K562 (cell line): ENCODE measurements at regions not wholly inside any gene's neighbourhood (a gene's known extent, or its start where the extent isn't known, plus 50 kb on each side); places are given as distances from the start of the nearest gene placed in this dataset.

Source experiments
- ATAC-seq: fragments of 200-7000 bp; cut with Tn5 transposase; 3 replicates; pipeline ENCODE4 v1.9.1; 2020; ENCODE audit warnings: moderate library complexity
- BruUV-seq: library from RNA; stranded (reverse); fragments of 400-500 nt; replicated peaks from 2 replicates; lab custom pipeline; 2021; lab: Mats Ljungman, UMichigan
- CTCF ChIA-PET: fragments of 300-600 bp; formaldehyde crosslinking; extraction: SDS; loops from one replicate; lab custom pipeline; 2021; ENCODE audit warnings: low intra/inter-chr PET ratio; lab: Yijun Ruan, JAX
- POLR2A ChIA-PET: fragments of 300-600, 350-650 bp; sonication (Branson Sonifier 250); formaldehyde crosslinking; extraction: SDS; loops from one replicate; lab custom pipeline; 2021; ENCODE audit warnings: antibody characterized with exemption, inconsistent platforms; lab: Yijun Ruan, JAX
- DNase-seq, 4 experiments: peaks; one replicate each; pipeline versions ENCODE4 v3.0.0 to v3.0.0-alpha.2; 2011 to 2018; ENCODE audit warnings: low spot score in 3 of 4, mixed read lengths in 3 of 4; ENCODE audit errors: extremely low read depth in 1 of 4
- FAIRE-seq: peaks from 2 replicates; lab custom pipeline; 2011; peaks lifted over from hg19 to GRCh38; lab: Jason Lieb, UNC
- H2AFZ ChIP-seq: 2 replicates; pipeline ENCODE4 v1.6.0; 2011; ENCODE audit warnings: low read depth, low read length, control low read depth, inconsistent platforms
- H3K27ac ChIP-seq: fragments of 200-600 bp; 3 replicates; pipeline ENCODE4 v1.8.0; 2011; ENCODE audit warnings: low read depth, mild to moderate bottlenecking, control low read depth, inconsistent platforms, low read length, moderate library complexity, mixed read lengths; ENCODE audit errors: extremely low read depth
- H3K27me3 ChIP-seq, 2 experiments: fragments of 300-600 bp in 1 of 2; 2 replicates in 1 of 2; 3 replicates in 1 of 2; pipeline versions ENCODE4 v1.6.0 to v1.8.0; 2011; ENCODE audit warnings: inconsistent platforms in 2 of 2, low read length in 2 of 2, mild to moderate bottlenecking in 1 of 2, mixed read lengths in 1 of 2, moderate library complexity in 1 of 2; ENCODE audit not compliant: control insufficient read depth in 2 of 2, insufficient read depth in 2 of 2
- H3K36me3 ChIP-seq: fragments of 300-600 bp; 3 replicates; pipeline ENCODE4 v1.8.0; 2011; ENCODE audit warnings: mild to moderate bottlenecking, low read length, inconsistent platforms; ENCODE audit not compliant: control insufficient read depth, insufficient read depth
- H3K4me1 ChIP-seq, 2 experiments: fragments of 200-600 bp in 1 of 2; replicated peaks in 1 of 2; 2 replicates in 1 of 2; 3 replicates in 1 of 2; pipeline versions ENCODE4 v1.5.1 to v1.8.0; 2011; ENCODE audit warnings: inconsistent platforms in 2 of 2, low read length in 2 of 2, mild to moderate bottlenecking in 1 of 2, mixed read lengths in 1 of 2, moderate library complexity in 1 of 2; ENCODE audit not compliant: control insufficient read depth in 2 of 2, insufficient read depth in 2 of 2
- H3K4me2 ChIP-seq: 2 replicates; pipeline ENCODE4 v1.6.1; 2011; ENCODE audit warnings: low read length, control low read depth, inconsistent platforms, mixed read lengths; ENCODE audit not compliant: insufficient read depth
- H3K4me3 ChIP-seq: fragments of 200-600 bp; sonication (generic), shearing (Covaris generic); 2 replicates; pipeline ENCODE4 v1.5.1; 2016; ENCODE audit warnings: control low read depth, inconsistent platforms
- H3K79me2 ChIP-seq: fragments of 200-600 bp; 3 replicates; pipeline ENCODE4 v1.8.0; 2011; ENCODE audit warnings: low read length, inconsistent platforms; ENCODE audit not compliant: control insufficient read depth, insufficient read depth
- H3K9ac ChIP-seq, 2 experiments: 2 replicates each; pipeline versions ENCODE4 v1.6.0 to v1.6.1; 2011; ENCODE audit warnings: low read depth in 2 of 2, low read length in 2 of 2, control low read depth in 1 of 2, inconsistent platforms in 1 of 2, mild to moderate bottlenecking in 1 of 2, mixed read lengths in 1 of 2; ENCODE audit not compliant: insufficient read depth in 1 of 2
- H3K9me1 ChIP-seq: one replicate; pipeline ENCODE4 v1.6.0; 2011; ENCODE audit warnings: inconsistent platforms, mild to moderate bottlenecking, low read length, moderate library complexity; ENCODE audit not compliant: control insufficient read depth, insufficient read depth
- H3K9me3 ChIP-seq: replicated peaks from 2 replicates; pipeline ENCODE4 v1.5.1; 2011; ENCODE audit warnings: low read depth, low read length, inconsistent platforms; ENCODE audit not compliant: control insufficient read depth, insufficient read depth
- H4K20me1 ChIP-seq: replicated peaks from 2 replicates; pipeline ENCODE4 v1.6.1; 2011; ENCODE audit warnings: low read length, inconsistent platforms, mixed read lengths; ENCODE audit not compliant: control insufficient read depth, insufficient read depth
- C11orf30 ChIP-seq: fragments of 450-650 bp; IDR thresholded peaks from 2 replicates; pipeline ENCODE4 v1.6.1; 2016; ENCODE audit warnings: low read depth, mild to moderate bottlenecking
- CBX8 ChIP-seq: fragments of 200-600 bp; sonication (generic); IDR thresholded peaks from 2 replicates; pipeline ENCODE4 v1.6.1; 2012; ENCODE audit warnings: borderline replicate concordance, mixed run types, low read depth, mild to moderate bottlenecking, moderate library complexity, mixed read lengths, low read length, control low read depth, inconsistent platforms; ENCODE audit not compliant: poor library complexity, severe bottlenecking; ENCODE audit errors: extremely low read depth
- CCAR2 ChIP-seq: fragments of 200-400 bp; formaldehyde crosslinking; IDR thresholded peaks from 2 replicates; pipeline ENCODE4 v1.6.1; 2017; ENCODE audit warnings: mild to moderate bottlenecking, low read depth, low read length
- FOXA1 ChIP-seq: fragments of 450-650 bp; IDR thresholded peaks from 2 replicates; pipeline ENCODE4 v1.6.1; 2016; ENCODE audit warnings: mild to moderate bottlenecking, borderline replicate concordance
- GATA2 ChIP-seq: sonication (generic); formaldehyde crosslinking; IDR thresholded peaks from 2 replicates; pipeline ENCODE4 v1.4.0; 2020; ENCODE audit warnings: mild to moderate bottlenecking, missing genetic modification reagents
- HCFC1 ChIP-seq: IDR thresholded peaks from 2 replicates; pipeline ENCODE4 v1.6.1; 2012; ENCODE audit warnings: low read depth, low read length, improper control_type of control experiment
- KHSRP ChIP-seq: fragments of 450-650 bp; IDR thresholded peaks from 2 replicates; pipeline ENCODE4 v1.6.1; 2017
- LEF1 ChIP-seq: fragments of 450-650 bp; IDR thresholded peaks from 2 replicates; pipeline ENCODE4 v1.6.1; 2016; ENCODE audit warnings: mild to moderate bottlenecking
- MAFF ChIP-seq: IDR thresholded peaks from 2 replicates; pipeline ENCODE4 v1.6.1; 2012; ENCODE audit warnings: low read length, improper control_type of control experiment
- MCM3 ChIP-seq: fragments of 450-650 bp; IDR thresholded peaks from 2 replicates; pipeline ENCODE4 v1.6.1; 2016
- RBFOX2 ChIP-seq: fragments of 200-400 bp; formaldehyde crosslinking; IDR thresholded peaks from 2 replicates; pipeline ENCODE4 v1.6.1; 2017; ENCODE audit warnings: low read depth, mild to moderate bottlenecking, low read length, moderate library complexity
- RFX1 ChIP-seq: fragments of 450-650 bp; IDR thresholded peaks from 2 replicates; pipeline ENCODE4 v1.6.1; 2016; ENCODE audit warnings: mild to moderate bottlenecking, moderate library complexity
- SIX5 ChIP-seq, 2 experiments: IDR thresholded peaks; 2 replicates each; pipeline ENCODE4 v1.6.1; 2011; ENCODE audit warnings: low read length in 2 of 2, borderline replicate concordance in 1 of 2, low read depth in 1 of 2, mild to moderate bottlenecking in 1 of 2, moderate library complexity in 1 of 2; ENCODE audit not compliant: insufficient read depth in 1 of 2
- STAT5B ChIP-seq: fragments of 250-450 bp; sonication (Bioruptor Pico); IDR thresholded peaks from 2 replicates; pipeline ENCODE4 v1.8.0; 2021; ENCODE audit warnings: mild to moderate bottlenecking, inconsistent platforms
- ZNF124 ChIP-seq: sonication (generic); formaldehyde crosslinking; IDR thresholded peaks from 2 replicates; pipeline ENCODE4 v1.8.1; 2022; ENCODE audit warnings: missing genetic modification reagents
- ZNF23 ChIP-seq: fragments of 250-450 bp; sonication (Bioruptor Pico); IDR thresholded peaks from 2 replicates; pipeline ENCODE4 v1.4.0; 2020; ENCODE audit warnings: mild to moderate bottlenecking
- ZNF586 ChIP-seq: fragments of 450-650 bp; formaldehyde crosslinking; conservative IDR thresholded peaks from 2 replicates; pipeline ENCODE4 v1.4.0; 2020; ENCODE audit warnings: mild to moderate bottlenecking, moderate library complexity
- WGBS: fragments of 100-300 bp; shearing (Covaris generic); methylation state at CpG from one replicate; pipeline ENCODE4 v1.1.6; 2016; ENCODE audit warnings: low coverage, mixed read lengths; ENCODE audit not compliant: insufficient coverage; ENCODE audit errors: missing lambda C conversion rate; 5-methylcytosine and 5-hydroxymethylcytosine counted together
- in situ Hi-C: fragments of 300-500 bp; cut with MboI; formaldehyde crosslinking; loops from 4 replicates; pipeline ENCODE4 v1.15.0; 2018; ENCODE audit warnings: inconsistent platforms, mixed read lengths
- intact Hi-C: fragments of 100-400 bp; cut with micrococcal nuclease; formaldehyde crosslinking; loops from 2 replicates; pipeline ENCODE4 v1.14.2; 2022
- TF ChIP-seq, protein P1 (sequence below): sonication (generic); formaldehyde crosslinking; IDR thresholded peaks from 2 replicates; pipeline ENCODE4 v1.8.0; 2023; ENCODE audit warnings: mild to moderate bottlenecking, missing genetic modification reagents

DNA sequence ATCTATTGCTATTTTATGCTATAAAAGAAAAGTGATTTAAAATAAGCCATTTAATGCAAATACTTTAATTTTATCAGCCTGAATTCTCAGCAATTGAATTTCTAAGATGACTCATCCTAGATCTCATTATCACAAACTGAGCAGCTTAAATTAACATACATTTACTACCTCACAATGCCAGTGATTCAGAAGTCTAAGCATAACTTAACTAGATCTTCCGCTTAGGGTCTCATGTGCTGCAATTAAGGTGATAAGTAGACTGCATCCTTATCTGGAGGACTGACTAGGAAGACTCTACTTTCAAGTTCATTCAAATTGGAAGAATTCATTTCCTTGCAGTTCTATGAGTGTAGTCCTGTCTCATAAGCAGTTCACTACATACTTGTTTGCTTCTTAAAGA, 286.6 kb downstream of the COL11A1 start:
- in situ Hi-C loops, result no loop called here

More for the DNA sequence above, 286.6 kb downstream of the COL11A1 start:
- ChIA-PET POLR2A (no interaction called here), CTCF (no interaction called here)
- no peaks in the 10 kb centered on the region for H3K4me1 ChIP-seq
- ATAC-seq (no peak), FAIRE-seq (no peak), DNase-seq (no peak)
- BruUV-seq, result no TSS peak
- no peaks in the 10 kb centered on the region for H4K20me1 ChIP-seq
- intact Hi-C loops, result no loop called here
- no peak overlapping the region for H3K4me2 ChIP-seq
- no peak overlapping the region for H3K9ac ChIP-seq
- WGBS, result 0% methylated on average over 1 of the region's 1 CpG
- H3K4me3 ChIP-seq, result no peak overlapping the region
- no peaks in the 10 kb centered on the region for H3K27me3 ChIP-seq
- no peak overlapping the region for H3K27ac ChIP-seq
- no peaks in the 10 kb centered on the region for H3K9me1 ChIP-seq
- no peaks in the 10 kb centered on the region for H3K36me3 ChIP-seq
- no peak overlapping the region for H2AFZ ChIP-seq
- TF ChIP-seq KHSRP (no peak), GATA2 (CRISPR knock-in tag) (no peak), ZNF586 (CRISPR knock-in tag) (no peak), C11orf30 (no peak), STAT5B (CRISPR knock-in tag) (no peak), ZNF124 (no peak), FOXA1 (no peak), HCFC1 (no peak), MAFF (no peak), MCM3 (no peak), LEF1 (no peak), ZNF23 (CRISPR knock-in tag) (no peak), CBX8 (no peak), RBFOX2 (no peak), CCAR2 (no peak), RFX1 (no peak), SIX5 (IDR thresholded peaks at IDR 0.05; ENCODE audit: borderline replicate concordance in 1 of 2, insufficient read depth in 1 of 2, low read depth in 1 of 2, low read length in 2 of 2) (no peak)
- TF ChIP-seq, protein P1, sequence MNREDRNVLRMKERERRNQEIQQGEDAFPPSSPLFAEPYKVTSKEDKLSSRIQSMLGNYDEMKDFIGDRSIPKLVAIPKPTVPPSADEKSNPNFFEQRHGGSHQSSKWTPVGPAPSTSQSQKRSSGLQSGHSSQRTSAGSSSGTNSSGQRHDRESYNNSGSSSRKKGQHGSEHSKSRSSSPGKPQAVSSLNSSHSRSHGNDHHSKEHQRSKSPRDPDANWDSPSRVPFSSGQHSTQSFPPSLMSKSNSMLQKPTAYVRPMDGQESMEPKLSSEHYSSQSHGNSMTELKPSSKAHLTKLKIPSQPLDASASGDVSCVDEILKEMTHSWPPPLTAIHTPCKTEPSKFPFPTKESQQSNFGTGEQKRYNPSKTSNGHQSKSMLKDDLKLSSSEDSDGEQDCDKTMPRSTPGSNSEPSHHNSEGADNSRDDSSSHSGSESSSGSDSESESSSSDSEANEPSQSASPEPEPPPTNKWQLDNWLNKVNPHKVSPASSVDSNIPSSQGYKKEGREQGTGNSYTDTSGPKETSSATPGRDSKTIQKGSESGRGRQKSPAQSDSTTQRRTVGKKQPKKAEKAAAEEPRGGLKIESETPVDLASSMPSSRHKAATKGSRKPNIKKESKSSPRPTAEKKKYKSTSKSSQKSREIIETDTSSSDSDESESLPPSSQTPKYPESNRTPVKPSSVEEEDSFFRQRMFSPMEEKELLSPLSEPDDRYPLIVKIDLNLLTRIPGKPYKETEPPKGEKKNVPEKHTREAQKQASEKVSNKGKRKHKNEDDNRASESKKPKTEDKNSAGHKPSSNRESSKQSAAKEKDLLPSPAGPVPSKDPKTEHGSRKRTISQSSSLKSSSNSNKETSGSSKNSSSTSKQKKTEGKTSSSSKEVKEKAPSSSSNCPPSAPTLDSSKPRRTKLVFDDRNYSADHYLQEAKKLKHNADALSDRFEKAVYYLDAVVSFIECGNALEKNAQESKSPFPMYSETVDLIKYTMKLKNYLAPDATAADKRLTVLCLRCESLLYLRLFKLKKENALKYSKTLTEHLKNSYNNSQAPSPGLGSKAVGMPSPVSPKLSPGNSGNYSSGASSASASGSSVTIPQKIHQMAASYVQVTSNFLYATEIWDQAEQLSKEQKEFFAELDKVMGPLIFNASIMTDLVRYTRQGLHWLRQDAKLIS (CRISPR knock-in tag), result no peak
- no peaks in the 10 kb centered on the region for H3K9me3 ChIP-seq
- no peaks in the 10 kb centered on the region for H3K79me2 ChIP-seq
